NCI-H69 (cell line): ENCODE measurements at regions not wholly inside any gene's neighbourhood (a gene's known extent, or its start where the extent isn't known, plus 50 kb on each side); places are given as distances from the start of the nearest gene placed in this dataset.

Source experiments
- DNase-seq: peaks from one replicate; lab custom pipeline; 2025; lab: John Stamatoyannopoulos, UW

DNA sequence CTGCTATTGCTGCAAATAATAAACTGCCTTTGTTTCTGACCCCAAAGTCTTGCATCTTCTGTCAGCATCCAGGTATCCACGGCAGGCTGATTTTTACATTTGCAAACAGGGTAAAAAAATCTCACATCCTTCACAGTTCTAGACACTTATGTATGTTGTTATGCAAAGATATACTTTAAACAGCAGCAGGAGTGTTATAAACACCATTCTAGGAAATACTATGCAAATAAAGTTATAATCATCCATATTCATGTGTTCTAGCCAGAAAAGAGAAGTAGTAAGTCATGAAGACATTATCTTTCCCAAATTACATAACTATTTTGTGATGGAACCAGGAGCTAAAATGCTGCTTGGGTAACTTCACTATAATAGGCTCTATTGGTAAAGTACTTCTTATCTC, 534.2 kb downstream of the LTN1 start:
- no peak for DNase-seq

DNA sequence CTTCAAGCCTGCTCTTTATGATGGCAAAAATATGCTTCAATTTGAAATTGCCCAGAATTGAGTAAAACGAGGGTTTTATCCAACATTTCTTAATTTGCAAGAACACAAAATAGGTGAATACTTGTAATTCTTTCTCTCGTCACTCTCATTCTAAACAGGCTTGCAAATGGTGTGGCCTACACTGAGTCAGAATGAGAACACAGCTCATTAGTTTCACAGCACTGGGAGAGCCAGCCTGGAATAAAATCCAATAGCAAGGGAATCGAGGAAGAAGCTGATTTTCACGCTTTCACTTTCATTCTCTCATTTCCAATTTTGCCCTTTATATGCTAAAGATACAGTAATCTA, 537.5 kb downstream of the LTN1 start:
- DNase-seq: no peak

DNA sequence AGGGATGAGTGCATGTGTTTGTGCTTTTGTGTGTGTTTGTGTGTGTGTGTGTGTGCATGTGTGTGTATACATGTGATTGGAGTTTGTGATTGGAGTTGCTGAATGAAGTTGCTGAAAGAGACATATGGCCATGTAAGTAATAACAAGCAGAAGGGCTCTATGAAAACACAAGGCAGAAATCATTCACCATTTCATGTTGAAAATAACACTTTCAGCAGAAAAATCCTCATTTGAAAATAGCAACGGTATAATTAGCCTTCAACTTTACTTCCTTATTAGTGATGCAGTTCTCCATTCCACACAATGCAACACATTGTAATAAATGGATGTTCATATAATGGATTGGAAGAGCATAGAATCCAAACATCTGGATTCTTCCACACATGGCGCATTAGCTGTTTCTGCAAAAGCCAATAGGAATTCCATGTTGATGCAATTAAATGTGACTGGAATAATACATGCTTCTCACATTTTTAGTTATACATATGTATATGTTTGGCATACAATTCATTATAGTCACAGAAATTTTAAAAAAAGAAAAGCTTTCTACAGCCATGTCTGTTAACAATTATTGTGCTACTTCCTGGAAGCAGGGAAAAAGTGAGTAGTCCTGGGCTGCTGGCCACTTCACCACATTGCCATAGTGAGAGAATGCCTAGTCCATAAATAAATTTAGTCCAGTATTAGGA, 538.0 kb downstream of the LTN1 start:
- DNase-seq: no peak

DNA sequence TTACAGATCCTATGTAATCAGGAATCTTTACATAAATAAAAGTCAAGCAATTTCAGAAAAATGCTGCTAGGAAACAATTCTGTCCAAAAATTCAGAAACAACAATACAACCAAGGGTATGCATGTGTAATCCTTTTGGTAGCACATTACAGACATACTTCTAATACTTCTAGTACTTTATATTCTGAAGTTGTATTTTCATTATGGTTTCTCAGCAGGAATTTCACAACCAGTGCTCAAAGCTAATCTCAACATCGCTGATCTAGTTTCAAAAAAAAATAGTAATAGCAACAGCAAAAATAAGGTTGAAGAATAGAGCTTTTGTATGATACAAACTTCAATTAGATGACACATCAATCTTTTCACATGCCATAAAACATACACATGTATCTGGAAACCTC, 545.2 kb downstream of the LTN1 start:
- no peak for DNase-seq

DNA sequence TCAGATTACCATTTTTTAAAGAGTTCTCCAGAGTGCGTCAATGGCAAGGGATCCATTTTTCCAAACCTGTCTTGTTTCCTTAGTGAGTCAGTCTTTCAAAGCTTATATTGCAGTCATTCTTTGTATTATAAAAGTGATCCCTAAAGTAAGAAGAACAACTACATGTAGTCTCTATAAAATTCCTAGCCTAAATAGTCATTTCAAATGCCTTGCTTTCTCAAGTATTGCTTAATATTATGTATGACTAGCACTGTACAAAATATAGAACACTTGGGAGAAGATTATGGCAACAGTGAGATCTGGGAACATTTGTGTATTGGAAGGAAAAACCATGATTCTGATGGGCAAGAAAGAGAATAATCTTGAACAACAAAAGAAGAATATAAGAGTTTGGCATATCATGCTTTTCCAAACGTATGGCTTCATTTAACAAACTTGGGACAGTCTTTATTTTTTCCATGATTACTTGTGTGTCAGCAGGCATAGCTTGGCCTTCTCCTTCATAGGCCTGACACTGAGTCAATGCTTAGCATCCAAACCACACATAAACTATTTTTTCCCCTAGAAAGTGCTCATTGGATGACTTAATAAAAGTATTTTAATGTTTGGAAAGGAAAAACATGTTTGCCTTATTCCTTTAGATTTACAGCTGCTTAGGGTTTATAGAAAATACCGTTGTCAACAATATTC, 547.4 kb downstream of the LTN1 start:
- DNase-seq: no peak

DNA sequence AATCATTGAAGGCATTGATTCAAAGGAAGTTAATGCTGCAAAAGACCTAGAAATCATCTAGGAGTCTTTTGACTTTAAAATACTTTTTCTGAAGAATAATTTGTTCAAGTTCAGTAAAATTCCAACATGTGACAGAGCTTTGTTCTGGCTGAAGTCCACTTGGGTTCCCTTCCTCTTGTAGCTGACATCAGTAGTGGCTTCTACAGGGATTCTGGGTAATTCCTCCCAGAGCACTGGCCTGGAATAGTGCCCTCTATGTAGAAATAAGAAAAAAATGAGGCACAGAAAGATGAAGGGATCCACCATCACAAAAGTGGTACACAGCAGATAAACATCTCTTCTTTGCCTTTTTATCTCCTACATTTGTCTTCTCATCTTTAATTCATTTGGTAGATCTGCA, 548.1 kb downstream of the LTN1 start:
- no peak for DNase-seq

DNA sequence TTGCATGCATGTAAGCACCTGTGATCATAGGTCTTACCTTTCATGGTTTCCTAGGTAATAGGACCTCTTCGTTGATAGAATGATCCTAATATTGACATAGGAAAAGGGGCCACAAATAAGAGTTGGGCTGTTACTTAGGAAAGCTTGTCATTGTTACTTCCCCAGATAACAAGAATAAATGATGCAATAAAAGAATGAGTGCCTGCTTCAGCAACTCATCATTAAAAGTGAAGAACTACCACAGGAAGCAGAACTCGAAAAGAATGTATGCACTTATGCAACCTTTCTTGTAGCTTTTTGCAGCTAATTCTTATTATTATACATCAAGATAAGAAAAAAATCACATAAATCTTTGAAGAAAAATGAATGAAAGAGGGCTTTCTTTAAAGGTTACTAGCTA, 548.6 kb downstream of the LTN1 start:
- DNase-seq: no peak

DNA sequence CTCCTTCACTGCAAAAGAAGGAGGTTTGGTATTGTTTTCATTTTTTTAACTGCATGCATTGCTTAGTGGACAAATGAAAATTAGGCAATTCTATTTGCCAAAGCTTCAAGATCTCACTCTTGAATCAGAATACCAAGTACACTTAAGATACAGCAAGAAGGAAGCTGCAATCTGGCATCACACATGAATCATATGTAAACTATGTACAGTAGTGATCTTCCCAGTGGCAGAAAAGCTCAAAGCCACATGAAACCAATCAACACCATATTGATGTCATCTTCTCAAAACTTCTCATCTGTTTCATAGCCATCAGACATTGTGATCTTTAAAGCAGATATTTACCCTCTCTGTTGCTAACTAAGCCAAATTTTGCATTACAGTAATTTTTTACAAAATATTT, 550.1 kb downstream of the LTN1 start:
- DNase-seq: no peak

DNA sequence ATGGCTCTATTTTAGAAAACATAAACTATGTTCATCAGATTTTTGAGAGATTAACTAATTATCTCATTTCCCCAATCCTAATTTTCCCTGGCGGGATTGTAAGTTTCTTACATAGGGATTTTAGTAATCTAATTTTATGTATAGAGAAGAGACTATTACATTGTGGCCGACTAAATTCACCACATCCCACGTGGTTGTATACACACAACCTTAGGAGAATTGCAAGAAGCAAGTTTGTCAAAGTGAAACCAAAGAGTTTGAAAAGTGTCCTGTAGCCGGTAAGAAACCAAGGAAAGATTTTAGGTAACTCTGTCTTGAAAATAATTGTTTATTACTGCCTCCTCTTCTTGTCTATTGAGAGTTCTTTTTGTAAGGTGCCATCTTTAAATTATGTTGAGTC, 550.6 kb downstream of the LTN1 start:
- no peak for DNase-seq

DNA sequence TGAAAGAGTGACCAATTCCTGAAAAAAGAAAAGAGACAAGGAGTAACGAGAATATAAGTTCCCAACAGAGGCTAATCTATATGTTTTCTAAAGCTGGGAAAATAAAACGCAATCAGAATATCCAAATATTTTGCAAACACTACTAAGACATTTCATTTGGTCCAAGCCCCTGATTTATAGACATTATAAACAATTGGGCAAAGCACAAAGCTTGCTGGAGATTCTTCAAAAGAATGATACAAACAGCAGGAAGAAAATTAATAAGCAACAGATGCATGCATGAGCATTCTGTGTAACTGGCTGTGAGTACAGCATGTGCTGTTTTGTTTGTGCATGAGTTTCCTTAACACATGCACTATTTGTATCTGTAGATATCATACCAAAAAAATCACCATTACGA, 552.9 kb downstream of the LTN1 start:
- no peak for DNase-seq

DNA sequence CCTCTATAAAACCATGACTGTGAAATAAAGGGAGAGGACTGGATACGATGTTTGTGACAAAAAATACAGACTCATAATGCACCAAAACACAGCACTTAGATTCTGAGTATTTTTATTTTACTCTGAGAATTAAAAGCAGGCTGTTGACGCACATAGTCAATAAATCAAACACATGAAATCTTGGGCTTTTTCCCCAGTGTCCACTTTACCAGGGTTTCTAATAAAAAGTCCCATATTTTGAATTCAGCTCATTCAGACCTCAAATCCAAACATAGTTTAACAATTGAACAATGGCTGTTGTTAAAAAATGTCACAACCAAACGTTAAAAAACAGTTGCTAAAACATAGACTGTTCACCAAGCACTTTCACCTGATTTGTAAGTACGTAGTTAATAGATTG, 553.4 kb downstream of the LTN1 start:
- DNase-seq: no peak

DNA sequence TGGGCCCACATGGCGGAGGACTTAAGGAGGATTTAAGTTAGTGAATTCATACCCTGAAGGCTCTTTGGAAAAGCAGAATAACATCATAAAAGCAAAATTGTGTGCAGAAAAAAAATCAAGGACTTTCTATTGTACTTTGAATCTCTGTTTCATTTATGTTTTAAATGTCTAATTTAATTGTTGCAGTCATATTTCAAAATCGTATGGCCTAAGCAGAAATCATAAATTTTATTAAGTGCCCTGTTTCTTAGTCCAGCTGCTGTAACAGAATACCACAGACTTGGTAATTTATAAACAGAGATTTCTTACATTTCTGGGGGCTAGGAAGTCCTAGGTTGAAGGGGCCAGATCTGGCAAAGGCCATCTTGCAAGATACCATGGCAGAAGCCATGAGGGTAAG, 555.6 kb downstream of the LTN1 start:
- DNase-seq: no peak

DNA sequence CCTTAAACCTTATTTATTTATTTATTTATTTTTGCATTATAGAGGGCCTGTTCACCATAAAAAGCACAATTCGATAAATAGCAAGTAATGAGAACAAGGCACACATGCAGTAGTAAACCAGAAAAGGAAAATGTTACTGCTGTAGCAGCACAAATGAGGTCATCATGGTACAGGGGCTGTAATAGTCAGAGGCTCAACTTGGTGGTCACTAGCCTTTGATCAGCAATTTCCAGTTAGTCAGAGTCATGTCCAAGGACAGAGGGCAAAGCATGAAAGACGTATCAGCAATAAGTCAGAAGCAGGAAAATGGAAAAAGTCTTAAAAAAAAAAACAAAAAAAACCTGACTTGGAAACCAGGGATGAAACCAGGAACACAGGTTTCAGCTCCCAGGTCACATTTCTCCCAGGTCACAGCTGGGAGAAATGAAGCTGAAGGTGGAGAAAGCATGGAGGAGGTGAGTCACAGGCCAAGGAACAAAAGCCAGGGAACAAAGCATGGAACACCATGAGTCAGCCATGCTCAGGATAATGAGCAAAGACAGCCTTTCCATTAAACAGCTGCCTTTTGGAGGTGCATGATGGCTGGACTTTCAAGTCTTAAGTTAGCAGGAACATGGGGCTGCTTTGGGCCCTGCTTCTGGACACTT, 556.3 kb downstream of the LTN1 start:
- no peak for DNase-seq

DNA sequence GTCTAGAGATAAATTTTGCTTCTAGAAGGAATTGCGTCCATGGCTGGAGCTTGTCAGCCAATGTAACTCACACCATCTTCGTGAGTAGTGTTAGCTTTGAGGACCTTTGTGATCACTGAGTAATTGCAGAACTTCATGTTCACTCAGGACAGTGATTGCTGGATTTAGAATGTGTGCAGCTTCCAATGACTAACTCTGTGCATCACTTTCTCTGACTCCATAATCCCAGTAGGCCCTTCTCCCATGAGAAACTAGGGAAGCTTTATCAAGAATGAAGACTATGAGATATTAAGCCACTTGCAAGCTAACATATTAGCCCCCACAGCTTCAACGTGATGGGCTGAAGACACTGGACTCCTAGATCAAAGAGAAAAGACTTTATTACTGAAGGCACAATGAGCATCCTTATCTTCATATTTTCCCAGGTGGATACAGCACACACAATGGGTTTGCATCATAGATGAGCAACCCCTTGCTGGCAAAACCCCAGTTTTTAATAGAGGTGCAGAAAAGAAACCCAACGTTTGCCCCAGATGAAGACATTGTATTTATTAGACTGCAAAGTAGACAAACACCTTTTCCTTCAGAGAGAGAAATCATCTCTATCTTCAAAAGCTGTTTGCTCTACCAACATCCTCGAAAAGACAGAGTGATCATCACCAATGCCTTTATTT, 561.0 kb downstream of the LTN1 start:
- no peak for DNase-seq

DNA sequence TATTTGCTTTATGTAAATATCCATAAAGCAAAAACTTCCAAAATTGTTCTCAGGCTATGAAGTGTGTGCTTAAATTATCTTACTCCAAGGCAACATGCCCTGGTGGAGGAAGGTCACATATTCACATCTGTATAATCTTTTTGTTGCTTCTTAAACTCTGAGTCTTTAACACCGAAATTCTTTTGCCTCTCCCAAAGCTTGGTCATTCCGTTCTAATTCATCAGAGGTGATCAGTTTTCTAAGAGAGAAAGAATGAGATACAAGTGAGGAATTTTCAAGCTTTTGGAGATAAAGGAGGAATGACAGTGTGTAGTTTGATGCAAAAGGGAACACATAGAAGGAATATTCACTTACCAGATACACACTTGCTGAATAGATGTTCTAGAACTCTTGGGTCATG, 561.7 kb downstream of the LTN1 start:
- DNase-seq: no peak

DNA sequence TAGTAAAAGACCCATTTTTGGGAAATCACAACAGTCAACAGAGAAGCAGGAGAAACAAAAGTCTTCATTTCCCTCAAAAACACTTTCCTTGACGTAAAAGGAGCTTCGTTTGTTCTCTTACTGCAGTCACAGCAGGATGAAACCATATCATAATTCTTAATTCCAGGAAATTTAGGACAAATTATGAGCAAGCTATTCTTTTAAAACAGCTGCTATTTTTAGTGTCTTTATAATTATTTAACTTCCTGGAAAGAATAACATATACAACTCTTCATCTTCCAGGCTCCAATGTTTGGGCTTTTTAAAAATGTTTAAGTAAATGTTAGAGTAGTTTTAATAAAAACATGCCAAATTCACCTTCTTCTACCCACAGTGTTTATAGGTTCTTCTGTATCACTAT, 563.5 kb downstream of the LTN1 start:
- DNase-seq: no peak

DNA sequence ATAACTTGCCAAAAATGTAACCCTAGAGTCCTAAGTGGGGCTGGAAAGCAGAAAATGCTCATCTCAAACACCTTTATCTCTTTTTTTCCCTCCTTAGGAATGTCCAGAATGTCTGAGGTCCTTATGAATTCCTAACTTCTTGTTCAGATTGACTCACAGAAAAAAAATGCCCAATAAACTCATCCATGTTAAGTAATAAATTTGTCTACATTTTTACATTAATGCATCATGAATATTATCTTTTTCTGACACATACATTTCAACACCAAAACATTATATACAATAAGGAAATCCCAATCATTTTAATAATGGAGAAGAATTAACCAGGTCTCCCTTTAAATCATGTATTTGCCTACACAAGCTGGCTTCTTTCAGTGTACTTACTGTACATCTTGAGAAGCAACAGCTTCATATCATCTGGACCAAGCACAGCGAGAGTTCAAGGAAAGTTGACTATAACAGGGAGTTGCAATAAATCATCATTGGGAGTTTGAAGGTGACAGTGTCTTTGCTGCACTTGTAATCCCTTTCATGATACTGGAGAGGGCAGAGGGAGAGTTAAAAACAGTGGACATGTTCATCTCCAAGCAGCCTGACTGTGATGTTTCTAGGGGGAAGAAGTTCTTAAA, 565.2 kb downstream of the LTN1 start:
- no peak for DNase-seq

DNA sequence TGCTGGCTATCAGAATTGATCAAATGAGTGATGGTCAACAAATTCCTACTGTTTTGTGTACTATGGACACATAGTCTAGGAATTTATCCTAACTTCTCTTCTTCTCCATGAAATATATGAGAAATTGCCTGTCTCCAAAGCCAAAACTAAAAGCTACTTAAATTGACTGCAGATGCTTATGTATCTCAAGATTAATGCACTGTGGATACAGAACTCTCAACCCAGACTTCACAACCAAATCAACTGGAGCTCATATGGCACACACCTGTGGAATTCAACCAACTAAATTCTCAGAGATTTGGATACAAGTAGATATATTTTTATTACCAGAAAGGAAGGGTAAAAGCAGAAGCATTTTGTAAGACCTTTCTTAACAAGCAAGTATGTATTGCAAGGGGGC, 566.1 kb downstream of the LTN1 start:
- no peak for DNase-seq

DNA sequence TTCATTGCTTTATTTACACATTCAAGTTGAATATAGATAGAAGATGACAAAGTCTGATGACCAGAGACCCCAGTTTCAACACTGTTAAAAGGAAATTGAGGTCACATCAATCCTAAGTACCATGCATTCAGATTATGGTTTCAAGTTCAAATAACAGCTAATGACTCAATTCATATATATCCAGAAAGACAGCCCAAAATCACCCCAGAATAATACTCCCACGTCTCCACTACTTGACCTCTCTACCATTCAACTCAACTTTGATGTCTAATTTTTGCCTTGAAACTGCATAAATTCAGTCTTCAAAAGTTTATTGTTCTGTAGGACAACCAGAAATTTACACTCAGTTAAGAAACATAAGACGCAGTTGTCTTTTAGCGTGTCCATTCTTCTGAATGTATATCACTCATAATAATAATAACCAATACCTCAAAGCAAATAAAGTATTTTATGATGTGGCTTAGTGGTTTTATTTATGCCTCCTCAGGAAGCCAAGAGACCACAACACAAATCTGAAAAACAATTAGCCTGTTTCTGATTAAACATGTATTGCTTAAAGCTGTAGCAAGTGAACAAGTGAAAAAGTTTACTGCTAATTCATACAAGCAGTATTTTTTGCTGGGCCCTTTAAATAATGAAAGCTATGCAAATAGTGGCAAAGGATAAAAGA, 569.0 kb downstream of the LTN1 start:
- no peak for DNase-seq

DNA sequence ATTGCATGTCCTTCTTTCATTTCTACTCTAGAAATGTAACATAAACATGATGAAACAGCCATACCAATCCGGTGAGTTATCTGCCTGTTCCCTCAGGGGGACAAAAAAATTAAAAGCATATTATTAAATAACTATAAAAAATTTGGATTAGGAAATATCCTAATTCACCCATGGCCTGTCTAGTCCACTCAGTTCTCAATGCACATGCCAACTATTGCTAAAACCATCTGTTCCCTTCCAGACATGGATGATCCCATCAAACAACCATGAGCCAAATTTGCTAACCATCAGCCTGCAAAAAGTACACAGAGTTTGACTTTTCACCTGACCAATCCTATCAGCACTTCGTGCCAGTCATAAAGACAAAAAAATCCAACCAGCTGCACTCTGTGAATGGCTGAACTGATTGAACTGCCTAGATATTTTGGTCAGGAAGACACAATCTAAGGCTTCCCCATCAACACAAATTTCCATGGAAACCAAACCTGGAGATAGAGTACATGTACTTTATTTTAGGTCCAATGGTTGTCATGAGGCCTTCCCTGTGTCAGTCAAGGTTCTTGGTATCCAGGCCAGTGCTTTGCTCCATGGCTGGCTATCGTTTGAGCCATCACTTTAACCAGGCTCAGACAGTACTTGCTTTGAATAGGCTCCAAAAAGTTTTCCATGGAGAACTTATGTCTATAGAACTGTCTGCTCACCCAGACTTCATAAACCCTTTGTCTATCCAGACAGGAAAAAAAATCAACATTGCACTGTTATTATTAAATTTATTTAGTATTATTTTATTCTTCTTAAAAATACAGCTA, 570.8 kb downstream of the LTN1 start:
- DNase-seq: no peak

DNA sequence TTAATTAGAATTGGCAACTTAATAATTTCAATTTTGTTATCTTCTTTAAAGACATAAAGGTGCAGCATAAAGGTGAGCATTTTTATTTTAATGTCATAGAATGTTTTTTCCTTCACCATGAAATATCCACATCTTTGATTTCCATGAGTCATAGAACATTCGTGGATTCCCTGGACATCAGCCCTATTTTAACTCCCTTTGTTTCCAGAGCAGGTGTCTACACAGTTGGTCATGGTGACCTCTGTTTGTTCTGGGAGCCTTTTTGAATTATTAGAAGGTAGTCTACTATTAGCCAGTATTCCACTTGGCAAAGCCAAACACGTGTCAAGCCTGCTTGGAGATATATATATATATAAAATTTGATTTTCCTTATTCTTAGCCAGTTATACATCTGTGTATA, 572.9 kb downstream of the LTN1 start:
- no peak for DNase-seq
